Upper lobe of left lung (tissue), 6 donors: ENCODE measurements at regions not wholly inside any gene's neighbourhood (a gene's known extent, or its start where the extent isn't known, plus 50 kb on each side); places are given as distances from the start of the nearest gene placed in this dataset.

Experiments used
- ATAC-seq, 2 donors: fragments of 200-7000 bp; cut with Tn5 transposase; one replicate each; pipeline ENCODE4 v1.9.1; 2022; ENCODE audit warnings: mild to moderate bottlenecking in 2 of 2, moderate library complexity in 2 of 2; ENCODE audit not compliant: low FRiP score in 2 of 2
- DNase-seq, 2 donors: peaks; one replicate each; pipeline ENCODE4 v3.0.0-alpha.2; 2019 to 2020
- H3K27ac ChIP-seq, 4 donors: fragments of 200-600 bp; sonication (generic); one replicate each; pipeline ENCODE4 v1.5.1; 2016 to 2019
- H3K27me3 ChIP-seq, 4 donors: fragments of 200-600 bp; sonication (generic); one replicate each; pipeline ENCODE4 v1.5.1; 2017 to 2019
- H3K36me3 ChIP-seq, 4 donors: fragments of 200-600 bp; sonication (generic); one replicate each; pipeline ENCODE4 v1.5.1; 2016 to 2019
- H3K4me1 ChIP-seq, 4 donors: fragments of 200-600 bp; sonication (generic); one replicate each; pipeline ENCODE4 v1.5.1; 2018 to 2019
- H3K4me3 ChIP-seq, 4 donors: fragments of 200-600 bp; sonication (generic); one replicate each; pipeline ENCODE4 v1.5.1; 2017 to 2019; ENCODE audit warnings: mild to moderate bottlenecking in 2 of 4, moderate library complexity in 1 of 4
- H3K9me3 ChIP-seq, 4 donors: fragments of 200-600 bp; sonication (generic); one replicate each; pipeline ENCODE4 v1.5.1; 2018 to 2019
- CTCF ChIP-seq, 6 experiments: fragments of 450-650 bp in 4 of 6; fragments of 200-600 bp in 2 of 6; sonication (generic) in 2 of 6; IDR thresholded peaks; one replicate each; pipeline ENCODE4 v1.5.1; 2016 to 2019; ENCODE audit warnings: antibody characterized with exemption in 6 of 6
- EP300 ChIP-seq, 4 donors: sonication (generic); formaldehyde crosslinking; IDR thresholded peaks; one replicate each; pipeline ENCODE4 v1.5.1; 2017; ENCODE audit warnings: antibody characterized with exemption in 4 of 4, control low read depth in 2 of 4
- POLR2A ChIP-seq, 4 donors: fragments of 450-650 bp; IDR thresholded peaks; one replicate each; pipeline ENCODE4 v1.5.1; 2016 to 2017; ENCODE audit warnings: antibody characterized with exemption in 4 of 4, mild to moderate bottlenecking in 2 of 4
- POLR2AphosphoS5 ChIP-seq, 2 donors: sonication (generic); formaldehyde crosslinking; IDR thresholded peaks; one replicate each; pipeline ENCODE4 v1.5.1; 2017; ENCODE audit warnings: antibody characterized with exemption in 2 of 2
- WGBS, 2 donors: methylation state at CpG; one replicate each; pipeline ENCODE4 v1.1.5; 2017 to 2018; 5-methylcytosine and 5-hydroxymethylcytosine counted together
- donor health status: DM: no; HTN: no; CAD: no; lungs with moderate emphysema.
- donor health status: DM: no; HTN: yes; CAD: no; lungs with severe emphysema.

- Histone ChIP-seq H3K27ac (no peak overlapping the region), H3K4me3 (no peak overlapping the region), H3K36me3 (no peaks in the 10 kb centered on the region), H3K4me1 (no peaks in the 10 kb centered on the region), H3K9me3 (no peaks in the 10 kb centered on the region), H3K27me3 (no peaks in the 10 kb centered on the region)
- no peak for ATAC-seq
- 27% methylated on average over 16 to 17 of the region's 17 CpGs for WGBS, 2 donors
- DNase-seq: no peak
- TF ChIP-seq CTCF (IDR thresholded peaks at IDR 0.05) (no peak), POLR2AphosphoS5 (IDR thresholded peaks at IDR 0.05) (no peak), EP300 (IDR thresholded peaks at IDR 0.05) (no peak), POLR2A (IDR thresholded peaks at IDR 0.05) (no peak)
Measured at GRCh38 chr22:27022896-27023361, 365.5 kb downstream of the MIAT start.

GRCh38 chr22:27023591-27023990 is 366.2 kb downstream of the MIAT start:
- TF ChIP-seq EP300 (IDR thresholded peaks at IDR 0.05): no peak
- TF ChIP-seq CTCF (IDR thresholded peaks at IDR 0.05): no peak
- TF ChIP-seq POLR2AphosphoS5 (IDR thresholded peaks at IDR 0.05): no peak
- TF ChIP-seq POLR2A (IDR thresholded peaks at IDR 0.05): no peak
- no peaks in the 10 kb centered on the region for H3K36me3 ChIP-seq
- no peaks in the 10 kb centered on the region for H3K27me3 ChIP-seq
- H3K27ac ChIP-seq: no peak overlapping the region
- 15 to 20% methylated on average over 1 of the region's 1 CpG for WGBS, 2 donors
- H3K4me3 ChIP-seq: no peak overlapping the region
- H3K9me3 ChIP-seq: no peaks in the 10 kb centered on the region
- ATAC-seq (no peak), DNase-seq (no peak)
- H3K4me1 ChIP-seq: no peaks in the 10 kb centered on the region

GRCh38 chr22:27024982-27025381 is 367.6 kb downstream of the MIAT start:
- no peak for ATAC-seq
- TF ChIP-seq POLR2A (IDR thresholded peaks at IDR 0.05) (no peak), EP300 (IDR thresholded peaks at IDR 0.05) (no peak), POLR2AphosphoS5 (IDR thresholded peaks at IDR 0.05) (no peak), CTCF (IDR thresholded peaks at IDR 0.05) (no peak)
- 65 to 66% methylated on average over 1 of the region's 1 CpG for WGBS, 2 donors

GRCh38 chr22:27028093-27028492 is 370.7 kb downstream of the MIAT start:
- DNase-seq (no peak), ATAC-seq (no peak)
- Histone ChIP-seq H3K27me3 (no peaks in the 10 kb centered on the region), H3K4me1 (no peaks in the 10 kb centered on the region), H3K9me3 (no peaks in the 10 kb centered on the region), H3K27ac (no peak overlapping the region), H3K4me3 (no peak overlapping the region), H3K36me3 (no peaks in the 10 kb centered on the region)
- WGBS, 2 donors: 73 to 83% methylated on average over 3 of the region's 3 CpGs
- TF ChIP-seq CTCF (IDR thresholded peaks at IDR 0.05) (no peak), EP300 (IDR thresholded peaks at IDR 0.05) (no peak), POLR2A (IDR thresholded peaks at IDR 0.05) (no peak), POLR2AphosphoS5 (IDR thresholded peaks at IDR 0.05) (no peak)

More at GRCh38 chr22:27024982-27025381, 367.6 kb downstream of the MIAT start:
- no peaks in the 10 kb centered on the region for H3K36me3 ChIP-seq
- H3K27ac ChIP-seq: no peak overlapping the region
- H3K9me3 ChIP-seq: no peaks in the 10 kb centered on the region
- H3K27me3 ChIP-seq: no peaks in the 10 kb centered on the region
- no peak for DNase-seq
- no peaks in the 10 kb centered on the region for H3K4me1 ChIP-seq
- H3K4me3 ChIP-seq: no peak overlapping the region

- DNase-seq (no peak), ATAC-seq (no peak)
- no peaks in the 10 kb centered on the region for H3K36me3 ChIP-seq
- no peaks in the 10 kb centered on the region for H3K4me1 ChIP-seq
- 92 to 100% methylated on average over 1 of the region's 1 CpG for WGBS, 2 donors
- no peak overlapping the region for H3K27ac ChIP-seq
- no peaks in the 10 kb centered on the region for H3K9me3 ChIP-seq
- no peak overlapping the region for H3K4me3 ChIP-seq
- no peaks in the 10 kb centered on the region for H3K27me3 ChIP-seq
- TF ChIP-seq POLR2AphosphoS5 (IDR thresholded peaks at IDR 0.05): no peak
- TF ChIP-seq POLR2A (IDR thresholded peaks at IDR 0.05): no peak
- no peak for TF ChIP-seq EP300 (IDR thresholded peaks at IDR 0.05)
- no peak for TF ChIP-seq CTCF (IDR thresholded peaks at IDR 0.05)
Measured at GRCh38 chr22:27029584-27030130, 372.3 kb downstream of the MIAT start.
